IPS-NIHi11 (cell line): ENCODE measurements at regions not wholly inside any gene's neighbourhood (a gene's known extent, or its start where the extent isn't known, plus 50 kb on each side); places are given as distances from the start of the nearest gene placed in this dataset.
"Not testable (repeated sequence)": the region's sequence is repeated elsewhere in the genome, so short reads cannot be mapped to it uniquely, and the experiment has no call there.

Experiments used
- DNase-seq: peaks from one replicate; pipeline ENCODE4 v3.0.0; 2012; ENCODE audit warnings: mixed read lengths, low spot score

DNA sequence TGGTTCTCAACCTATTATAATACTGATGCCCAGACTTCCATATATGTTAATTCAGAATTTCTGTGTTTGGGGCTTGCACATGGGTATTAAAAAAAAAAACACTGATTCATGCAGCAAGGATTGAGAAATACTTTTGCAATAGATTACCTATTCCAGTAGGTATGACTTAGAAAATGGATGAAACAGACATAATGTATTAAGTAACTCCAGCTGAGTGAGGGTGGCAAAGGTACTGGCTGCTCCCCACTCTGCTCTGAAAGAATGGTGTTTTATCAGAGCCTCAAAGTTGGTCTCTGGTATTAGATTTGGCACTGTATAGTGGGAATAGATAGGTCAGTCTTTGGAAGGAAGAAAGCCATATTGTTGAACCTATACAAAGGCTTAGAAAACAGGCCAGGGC lies 234.3 kb upstream of the FOLH1 start:
- DNase-seq, result no peak

DNA sequence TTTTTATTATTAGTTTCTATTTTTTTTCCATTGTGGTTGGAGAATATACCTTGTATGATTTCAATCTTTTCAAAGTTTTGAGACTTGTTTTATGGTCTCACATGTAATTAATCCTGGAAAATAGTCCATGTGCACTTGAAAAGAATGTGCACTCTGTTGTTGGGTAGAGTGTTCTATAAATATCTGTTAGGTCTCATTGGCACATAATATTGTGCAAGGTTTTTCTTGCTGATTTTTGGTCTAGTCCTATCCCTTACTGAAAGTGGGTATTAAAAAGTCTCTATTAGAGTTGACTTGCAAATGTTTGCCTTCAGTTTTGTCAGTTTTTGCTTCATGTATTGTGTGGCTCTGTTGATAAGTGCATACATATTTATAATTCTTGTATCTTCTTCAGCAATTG lies 231.5 kb upstream of the FOLH1 start:
- not testable (repeated sequence) for DNase-seq

DNA sequence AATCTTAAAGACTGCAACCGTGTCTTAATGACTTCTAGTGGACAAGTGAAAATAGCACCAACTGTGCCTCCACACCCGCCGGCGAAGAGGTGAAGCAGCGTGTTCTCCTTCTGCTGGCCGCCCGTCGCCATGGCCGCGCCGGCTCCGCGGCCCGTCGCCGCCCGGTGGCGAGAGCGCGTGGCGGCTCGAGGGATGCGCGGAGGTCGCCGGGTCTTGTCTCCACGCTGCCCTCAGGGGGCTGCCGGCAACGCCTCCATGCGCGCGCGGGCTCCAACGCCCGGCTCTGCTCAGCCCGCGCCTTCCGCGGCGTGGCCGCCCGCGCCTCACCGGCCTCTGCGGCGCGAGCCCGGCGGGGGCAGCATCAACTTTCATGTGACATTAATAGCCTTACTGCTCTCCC lies 225.9 kb upstream of the FOLH1 start:
- DNase-seq, result not testable (repeated sequence)

DNA sequence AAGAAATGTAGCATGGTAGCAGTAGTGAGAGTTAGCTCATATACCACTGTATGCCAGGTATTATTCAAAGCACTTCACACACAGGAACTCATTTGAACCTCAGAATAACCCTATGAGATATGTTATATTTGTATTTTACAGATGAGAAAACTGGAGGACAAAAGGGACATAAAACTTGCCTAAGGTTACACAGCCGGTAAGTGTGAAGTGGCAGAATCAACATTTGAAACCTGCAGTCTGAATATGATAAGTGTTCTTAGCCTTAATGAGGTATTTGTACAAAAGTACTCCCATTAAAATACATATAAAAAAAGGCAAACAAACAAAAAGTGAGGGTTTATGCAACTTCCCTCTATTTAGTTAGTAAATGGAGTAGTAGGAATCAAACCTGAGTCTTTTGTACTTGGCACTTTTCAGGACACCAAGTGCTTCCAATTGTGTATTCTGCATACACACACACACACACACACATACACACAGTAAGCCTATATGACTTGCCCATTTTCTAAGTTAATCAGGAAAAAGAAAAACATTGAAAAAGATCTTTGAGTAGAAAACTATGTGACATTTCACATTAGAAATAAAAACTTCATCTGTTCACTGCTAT lies 223.9 kb upstream of the FOLH1 start:
- DNase-seq, result no peak

DNA sequence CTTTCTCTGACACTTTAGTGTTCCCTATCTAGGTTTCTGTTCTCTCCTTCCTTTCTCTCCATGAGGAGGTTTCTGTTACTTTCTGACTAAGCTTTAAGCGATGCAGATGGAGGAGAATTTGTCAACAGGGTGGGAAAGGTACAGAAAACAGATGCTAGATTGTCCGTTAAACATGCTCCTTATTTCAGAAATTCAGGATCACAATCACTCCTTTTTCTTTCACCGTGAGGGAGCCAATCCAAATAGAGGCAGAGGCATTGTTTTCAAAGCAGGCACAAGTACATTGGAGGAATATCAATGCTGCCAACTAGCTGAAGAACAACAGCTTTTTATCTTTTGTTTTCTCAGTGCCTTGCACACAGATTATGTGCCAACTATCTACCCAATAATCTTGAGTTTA lies 215.7 kb upstream of the FOLH1 start:
- no peak for DNase-seq

DNA sequence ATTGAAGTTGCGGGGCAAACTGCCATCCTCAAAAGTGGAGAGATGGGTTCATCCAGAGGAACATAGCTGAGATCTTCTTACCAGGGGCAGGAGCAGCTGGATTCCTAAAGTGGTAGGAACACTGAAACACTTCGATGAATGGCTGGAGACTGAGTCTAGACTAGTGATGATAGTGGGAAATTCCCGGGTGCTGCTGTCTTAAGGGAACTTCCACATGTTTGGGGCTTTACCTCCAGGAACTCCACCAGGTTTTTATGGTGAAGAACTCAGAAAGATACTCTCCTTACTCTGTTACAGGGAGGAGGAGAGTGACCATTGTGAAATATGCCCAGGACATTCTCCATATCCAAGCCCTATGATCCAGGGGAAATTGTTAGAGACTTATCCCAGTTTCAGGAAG lies 210.5 kb upstream of the FOLH1 start:
- not testable (repeated sequence) for DNase-seq

DNA sequence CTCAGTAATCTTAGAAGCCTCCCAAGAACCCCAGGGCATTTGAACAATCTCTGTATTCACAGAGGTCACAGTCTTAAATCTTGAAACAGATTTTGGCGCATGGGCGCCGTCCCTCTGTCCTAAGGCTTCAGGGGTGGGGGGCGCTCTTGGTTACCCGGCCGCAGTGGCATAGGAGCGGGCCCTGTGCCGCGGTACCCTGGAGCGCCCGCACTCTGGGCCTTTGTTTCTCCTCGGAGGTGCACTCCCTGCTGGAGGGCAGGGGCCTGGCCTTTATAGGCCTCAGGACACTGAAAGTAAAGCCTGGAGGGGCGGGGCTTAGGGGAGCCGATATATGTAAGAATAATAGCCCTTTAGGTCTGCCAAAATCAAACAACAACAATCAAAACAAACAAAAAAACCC lies 197.3 kb upstream of the FOLH1 start:
- DNase-seq, result peak; percentile 2

DNA sequence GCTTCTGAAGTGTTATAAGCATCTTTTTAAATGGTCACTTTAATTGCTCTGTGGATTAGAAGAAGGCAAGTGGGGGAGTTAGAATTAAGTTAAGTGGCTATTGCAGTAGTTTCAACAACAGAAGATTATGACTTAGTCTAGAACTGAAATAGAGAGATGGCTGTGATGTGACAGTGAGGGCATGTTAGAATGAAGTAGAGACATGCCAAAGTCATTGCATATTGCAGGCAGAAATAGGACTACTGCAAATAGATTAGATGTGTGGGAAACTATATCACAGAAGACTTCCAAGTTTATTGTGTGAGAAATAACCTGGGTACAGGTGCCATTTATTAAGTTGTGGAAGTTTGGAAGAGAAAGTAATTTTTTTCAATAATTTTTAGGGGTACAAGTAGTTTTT lies 187.4 kb upstream of the FOLH1 start:
- DNase-seq, result not testable (repeated sequence)

DNA sequence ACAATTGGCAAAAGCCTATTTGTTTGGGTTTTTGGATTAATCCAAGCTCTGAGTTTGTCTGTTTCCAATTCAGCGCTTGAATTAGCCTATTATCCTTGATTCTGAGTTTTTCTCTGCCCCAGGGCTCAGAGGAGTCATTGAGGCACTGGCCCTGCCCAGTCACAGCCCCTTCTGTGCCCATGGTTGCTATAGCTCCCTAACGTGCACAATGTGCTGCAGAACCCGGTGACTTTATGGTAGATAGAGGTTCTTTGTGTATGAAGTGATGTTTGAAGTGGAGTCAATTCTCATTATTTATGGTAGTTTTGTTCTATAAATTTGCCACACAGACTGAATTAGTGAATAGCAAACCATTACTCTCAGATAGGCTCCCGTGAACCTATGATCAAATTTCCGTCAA lies 182.0 kb upstream of the FOLH1 start:
- DNase-seq, result not testable (repeated sequence)

DNA sequence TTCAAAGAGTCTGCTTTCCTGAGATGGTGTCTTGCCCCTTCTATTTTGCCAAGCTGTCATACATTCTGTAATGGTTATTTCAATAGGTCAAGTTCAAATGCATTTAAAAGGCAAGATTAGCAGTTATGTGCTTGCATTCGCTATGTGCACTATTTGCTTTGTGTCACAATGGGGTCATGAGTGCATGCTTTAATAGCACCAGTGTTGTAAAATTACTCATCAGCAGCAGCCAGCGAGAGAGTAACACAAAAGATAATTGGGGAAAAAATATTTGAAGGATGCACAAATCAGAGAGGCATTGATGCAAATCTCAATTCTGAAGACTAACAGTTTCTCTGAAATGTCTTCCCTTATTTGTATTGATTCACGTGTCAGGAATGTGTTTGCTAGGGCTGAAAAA lies 180.7 kb upstream of the FOLH1 start:
- not testable (repeated sequence) for DNase-seq

DNA sequence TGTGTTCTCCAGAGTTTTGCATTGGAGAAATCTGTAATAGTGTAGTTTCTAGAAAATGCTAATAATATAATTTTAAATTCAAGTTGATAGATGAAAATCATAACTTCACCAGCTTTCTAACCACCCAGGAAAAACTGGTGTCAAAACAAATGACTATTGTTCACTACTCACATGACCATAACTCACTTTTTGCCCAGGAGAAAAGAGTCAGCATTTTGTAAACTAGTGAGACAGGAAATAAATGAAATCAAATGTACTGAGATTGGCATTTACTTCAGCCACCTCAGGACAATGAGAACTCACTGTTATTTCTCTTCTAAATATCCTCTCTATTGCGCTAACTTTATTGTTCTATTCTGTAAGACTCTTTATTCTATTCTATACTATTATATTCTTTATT lies 176.0 kb upstream of the FOLH1 start:
- DNase-seq, result not testable (repeated sequence)

DNA sequence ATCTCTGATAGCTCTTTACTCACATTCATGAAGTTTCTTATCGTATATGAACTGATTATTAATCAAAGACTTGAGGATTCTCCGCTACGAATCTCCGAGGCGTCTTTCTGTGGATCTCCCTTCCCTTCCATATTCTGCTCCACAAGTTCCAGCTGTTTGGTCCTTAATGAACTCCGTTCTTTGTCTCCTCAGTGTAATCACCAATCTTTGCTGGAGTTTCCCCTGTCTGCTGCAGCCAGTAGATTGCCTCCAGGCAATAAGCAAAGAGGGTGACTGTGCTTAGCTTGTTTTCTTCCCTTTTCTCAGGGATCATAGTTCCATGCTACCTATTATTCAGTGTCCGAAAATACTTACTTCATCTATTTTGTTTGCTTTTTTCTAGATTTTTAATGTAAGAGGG lies 169.6 kb upstream of the FOLH1 start:
- no peak for DNase-seq

DNA sequence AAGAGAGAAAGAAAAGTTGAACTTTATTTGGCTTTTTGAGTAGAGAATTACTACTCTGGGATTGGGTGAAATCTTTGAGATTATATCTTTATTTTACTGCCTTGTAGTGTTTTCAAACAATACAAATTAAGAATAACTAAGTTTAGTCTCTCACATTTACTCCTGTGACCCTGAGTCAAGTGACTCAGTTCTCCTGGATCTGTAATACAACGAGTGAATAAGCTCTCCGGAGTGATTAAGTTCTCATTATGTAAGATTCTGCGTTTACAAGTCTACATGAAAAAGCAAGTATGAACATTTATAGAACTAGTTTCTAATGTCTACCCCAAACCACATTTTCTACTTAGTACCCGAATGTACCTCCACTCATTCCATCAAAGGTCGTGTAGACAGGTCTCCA lies 165.5 kb upstream of the FOLH1 start:
- not testable (repeated sequence) for DNase-seq

DNA sequence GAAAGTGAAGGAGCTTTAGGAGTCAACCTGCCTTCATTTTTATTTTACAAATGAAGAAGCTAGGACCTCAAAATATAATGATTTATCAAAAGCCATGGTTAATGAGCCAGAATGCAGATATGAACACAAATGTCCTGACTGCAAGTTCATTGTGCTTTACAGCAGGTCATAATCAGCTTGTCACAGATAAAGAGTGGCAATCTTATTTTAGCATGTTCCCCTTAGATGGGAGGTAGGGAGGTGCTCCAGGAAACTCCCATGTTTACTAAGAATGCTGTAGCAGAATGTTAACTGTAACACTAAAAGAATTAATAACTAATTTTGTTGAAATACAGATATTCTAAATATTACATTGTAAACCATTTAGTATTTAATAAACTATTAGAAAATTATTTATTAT lies 165.0 kb upstream of the FOLH1 start:
- not testable (repeated sequence) for DNase-seq

DNA sequence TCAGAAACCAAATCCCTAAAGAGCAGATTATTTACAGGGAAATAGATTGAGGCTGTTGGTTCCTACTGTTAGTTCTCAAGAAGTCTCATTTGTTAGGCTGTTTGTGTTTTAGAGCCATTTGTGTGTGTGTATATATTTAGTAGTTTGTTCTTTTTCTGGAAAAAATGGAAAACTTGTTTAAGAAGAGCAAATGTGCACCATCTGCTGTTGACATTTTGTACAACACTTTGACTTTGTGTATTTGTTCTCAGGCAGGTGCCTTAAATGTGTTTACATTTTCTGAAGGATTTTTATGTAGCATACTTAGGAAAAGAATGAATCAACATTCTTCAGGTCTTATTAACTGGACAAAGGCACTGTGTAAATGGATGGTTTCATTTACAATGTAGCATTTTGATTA lies 163.7 kb upstream of the FOLH1 start:
- DNase-seq, result not testable (repeated sequence)

DNA sequence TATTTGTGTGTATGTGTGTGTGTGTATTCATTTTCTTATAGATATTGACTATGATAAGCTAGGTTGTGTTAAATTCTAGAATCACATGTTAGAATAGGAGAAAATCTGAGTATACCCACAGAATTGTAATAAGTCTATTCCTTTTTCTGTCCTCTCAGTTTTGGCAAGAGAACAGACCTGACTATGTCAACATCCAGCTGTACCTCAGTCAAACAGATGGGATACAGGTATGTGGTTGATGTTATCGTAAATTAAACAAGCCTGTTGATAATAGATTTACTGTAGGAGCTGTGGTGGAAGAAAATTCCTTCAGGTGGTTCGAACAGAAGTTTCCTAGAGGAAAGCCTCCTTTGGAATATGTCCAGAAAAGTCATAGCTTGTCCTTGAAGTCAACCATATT lies 160.2 kb upstream of the FOLH1 start:
- not testable (repeated sequence) for DNase-seq

DNA sequence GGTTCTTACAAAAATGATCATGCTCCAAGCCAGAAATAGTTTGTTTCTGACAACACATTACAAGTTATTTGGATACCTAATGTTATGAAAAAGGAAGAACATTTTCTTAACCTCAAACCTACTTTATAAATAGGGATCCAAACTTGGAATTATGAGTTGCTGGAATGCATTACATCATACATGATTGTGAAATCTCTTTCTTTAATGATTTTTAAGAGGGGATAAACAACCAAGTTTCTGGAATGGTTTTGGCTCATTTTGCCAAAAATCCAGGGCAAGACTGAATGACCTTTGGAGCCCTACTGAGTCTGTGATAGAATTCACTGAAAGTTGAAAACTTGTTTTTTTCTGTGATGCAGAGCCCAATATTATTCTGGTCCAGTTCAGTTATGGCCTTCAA lies 157.0 kb upstream of the FOLH1 start:
- not testable (repeated sequence) for DNase-seq

DNA sequence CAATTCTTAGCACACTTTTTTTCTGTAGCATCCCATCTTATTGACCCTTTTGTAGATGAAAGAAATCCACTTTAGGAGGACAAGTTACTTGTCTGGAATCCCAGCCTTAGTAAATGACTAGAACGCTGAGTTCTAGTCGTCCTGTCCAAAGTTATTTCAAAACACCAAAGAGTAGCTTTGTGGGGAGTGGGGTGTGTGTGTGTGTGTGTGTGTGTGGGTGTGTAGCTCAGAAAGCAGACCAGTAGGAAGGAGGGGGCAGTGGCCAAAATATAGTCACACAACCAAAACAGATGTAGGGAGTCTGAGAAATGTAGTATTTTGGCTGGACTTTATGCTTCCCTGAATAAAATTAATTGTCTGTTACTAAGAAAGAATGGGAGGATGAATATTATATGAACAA lies 154.6 kb upstream of the FOLH1 start:
- not testable (repeated sequence) for DNase-seq

DNA sequence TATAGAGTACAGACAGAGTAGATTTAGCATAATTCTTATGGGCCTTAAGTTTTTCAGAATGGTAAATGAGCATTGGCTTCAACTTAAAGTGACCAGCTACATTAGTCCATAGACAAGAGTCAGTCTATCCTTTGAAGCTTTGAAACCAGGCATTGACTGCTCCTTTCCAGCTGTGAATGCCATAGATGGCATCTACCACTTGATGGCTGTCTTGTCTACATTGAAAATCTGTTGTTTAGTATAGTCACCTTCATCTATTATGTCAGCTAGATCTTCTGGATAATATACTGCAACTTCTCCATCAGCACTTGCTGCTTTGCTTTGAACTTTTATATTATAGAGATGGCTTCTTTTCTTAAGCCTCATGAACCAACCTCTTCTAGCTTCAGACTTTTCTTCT lies 146.1 kb upstream of the FOLH1 start:
- not testable (repeated sequence) for DNase-seq

DNA sequence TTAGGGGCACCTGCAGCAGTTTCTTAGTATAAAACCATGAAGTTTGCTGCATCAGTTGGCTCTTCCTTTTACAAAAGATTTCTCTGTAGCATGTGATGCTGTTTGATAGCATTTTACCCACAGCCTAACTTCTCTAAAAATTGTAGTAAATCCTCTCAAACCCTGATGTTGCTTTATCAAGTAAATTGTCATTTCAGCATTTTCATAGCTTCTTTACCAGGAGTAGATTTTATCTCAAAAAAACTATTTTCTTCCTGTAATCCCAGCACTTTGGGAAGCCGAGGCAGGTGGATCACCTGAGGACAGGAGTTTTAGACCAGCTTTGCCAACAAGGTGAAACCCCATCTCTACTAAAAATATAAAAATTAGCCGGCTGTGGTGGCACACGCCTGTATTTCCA lies 144.5 kb upstream of the FOLH1 start:
- not testable (repeated sequence) for DNase-seq

DNA sequence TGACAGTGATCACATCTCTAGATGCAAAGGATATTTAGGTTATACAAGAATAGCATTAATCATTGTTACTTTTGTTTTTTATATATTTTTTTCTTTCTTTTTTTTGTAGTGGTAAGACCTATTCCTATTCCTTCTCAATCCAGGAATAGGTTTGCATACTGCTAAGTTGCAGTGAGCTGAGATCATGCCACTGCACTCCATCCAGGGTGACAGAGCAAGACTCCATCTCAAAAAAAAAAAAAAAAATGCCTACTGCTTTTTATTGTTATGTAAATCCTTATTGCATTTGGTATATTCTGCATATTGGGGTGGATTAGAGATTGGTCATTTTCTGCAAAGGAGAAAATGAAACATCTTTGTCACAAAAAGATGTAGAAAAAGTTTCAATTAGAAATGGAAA lies 138.2 kb upstream of the FOLH1 start:
- not testable (repeated sequence) for DNase-seq

DNA sequence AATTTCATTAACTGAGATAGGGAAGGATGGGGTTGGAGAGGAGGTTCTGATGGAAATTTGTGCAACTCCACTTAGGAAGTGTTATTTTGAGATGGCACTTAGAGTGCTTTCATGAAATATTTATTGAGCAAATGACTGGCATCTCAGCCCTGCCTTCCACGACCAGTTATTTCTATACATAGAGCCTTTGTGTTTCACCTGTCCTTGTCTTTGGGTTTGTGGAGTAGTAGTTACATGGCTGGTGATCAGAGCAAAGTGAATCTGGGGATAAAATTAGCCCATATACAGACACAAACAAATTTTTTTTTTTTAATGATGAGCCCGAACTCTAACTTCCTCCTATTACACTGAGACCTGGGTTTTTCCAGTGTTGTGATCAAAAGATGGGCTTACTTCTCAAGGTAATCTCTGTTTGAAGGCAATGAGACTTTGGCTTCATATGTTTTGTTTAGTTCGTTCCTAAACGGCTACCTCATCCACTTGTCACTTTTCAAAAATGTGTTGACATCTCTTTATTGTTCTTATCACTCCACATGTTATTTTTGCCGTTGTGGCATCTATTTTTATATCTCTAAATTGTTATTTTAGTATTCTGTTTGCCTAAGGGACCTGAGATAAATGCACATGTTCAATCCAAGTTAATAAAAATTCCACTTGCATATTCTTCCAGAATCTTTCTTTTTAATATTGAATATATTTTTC lies 120.2 kb upstream of the FOLH1 start:
- not testable (repeated sequence) for DNase-seq

DNA sequence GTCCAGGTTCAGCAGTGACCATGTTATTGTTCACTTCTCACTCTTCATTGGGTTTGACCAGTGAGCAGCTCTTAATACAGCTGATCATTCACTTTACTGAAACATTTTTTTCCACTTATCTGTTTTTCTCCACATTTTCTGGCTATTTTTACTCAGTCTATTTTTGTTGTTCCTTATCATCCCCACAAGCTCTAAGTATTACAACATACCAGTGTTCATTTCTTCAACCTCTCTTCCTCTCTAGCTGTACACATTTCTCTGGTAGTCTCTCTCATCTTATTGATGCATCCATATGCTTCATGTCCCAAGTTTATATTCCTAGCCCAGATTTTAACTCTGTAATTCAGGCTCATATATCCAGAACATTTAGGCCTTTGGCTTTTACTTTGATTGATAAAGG lies 119.4 kb upstream of the FOLH1 start:
- DNase-seq, result not testable (repeated sequence)

DNA sequence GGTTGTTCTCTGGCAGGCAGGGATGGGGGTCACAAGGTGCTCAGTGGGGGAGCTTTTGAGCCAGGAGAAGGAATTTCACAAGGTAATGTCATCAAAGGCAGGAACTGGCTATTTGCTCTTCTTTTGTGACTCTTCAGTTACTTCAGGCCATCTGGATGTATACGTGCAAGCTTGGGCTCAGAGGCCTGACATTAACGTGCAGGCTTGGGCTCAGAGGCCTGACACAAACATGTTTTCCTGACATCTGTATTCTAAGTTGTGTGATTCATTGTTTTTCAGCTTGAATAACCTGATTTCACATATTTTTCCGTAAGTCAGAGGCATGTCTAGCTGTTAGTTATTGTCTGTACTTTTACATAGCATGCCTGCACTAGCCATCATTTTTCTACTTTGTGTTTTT lies 118.2 kb upstream of the FOLH1 start:
- not testable (repeated sequence) for DNase-seq
